ENCODE measurements at regions not wholly inside any gene's neighbourhood (a gene's known extent, or its start where the extent isn't known, plus 50 kb on each side); places are given as distances from the start of the nearest gene placed in this dataset.

DNA sequence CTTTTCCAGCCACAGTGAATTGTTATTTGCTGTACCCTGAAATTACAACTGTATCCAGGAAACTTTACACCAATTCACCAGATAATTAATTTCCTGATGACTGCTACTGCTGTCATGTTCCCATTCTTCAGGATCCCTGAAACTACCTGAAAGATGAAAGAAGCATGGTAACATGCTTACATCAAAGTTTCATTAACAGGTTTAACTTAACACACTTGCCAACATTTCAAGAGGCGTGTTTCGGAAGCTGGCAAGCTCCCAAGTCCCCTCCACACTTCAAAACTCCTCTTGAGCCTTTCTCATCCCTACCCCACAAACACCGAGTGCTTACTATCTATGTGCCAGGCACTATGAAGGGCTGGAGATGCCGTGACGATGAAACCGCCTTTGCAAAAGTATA is 88.6 kb downstream of the MPP7 start:
- TF ChIP-seq, protein P1, sequence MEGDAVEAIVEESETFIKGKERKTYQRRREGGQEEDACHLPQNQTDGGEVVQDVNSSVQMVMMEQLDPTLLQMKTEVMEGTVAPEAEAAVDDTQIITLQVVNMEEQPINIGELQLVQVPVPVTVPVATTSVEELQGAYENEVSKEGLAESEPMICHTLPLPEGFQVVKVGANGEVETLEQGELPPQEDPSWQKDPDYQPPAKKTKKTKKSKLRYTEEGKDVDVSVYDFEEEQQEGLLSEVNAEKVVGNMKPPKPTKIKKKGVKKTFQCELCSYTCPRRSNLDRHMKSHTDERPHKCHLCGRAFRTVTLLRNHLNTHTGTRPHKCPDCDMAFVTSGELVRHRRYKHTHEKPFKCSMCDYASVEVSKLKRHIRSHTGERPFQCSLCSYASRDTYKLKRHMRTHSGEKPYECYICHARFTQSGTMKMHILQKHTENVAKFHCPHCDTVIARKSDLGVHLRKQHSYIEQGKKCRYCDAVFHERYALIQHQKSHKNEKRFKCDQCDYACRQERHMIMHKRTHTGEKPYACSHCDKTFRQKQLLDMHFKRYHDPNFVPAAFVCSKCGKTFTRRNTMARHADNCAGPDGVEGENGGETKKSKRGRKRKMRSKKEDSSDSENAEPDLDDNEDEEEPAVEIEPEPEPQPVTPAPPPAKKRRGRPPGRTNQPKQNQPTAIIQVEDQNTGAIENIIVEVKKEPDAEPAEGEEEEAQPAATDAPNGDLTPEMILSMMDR (conservative IDR thresholded peaks at IDR 0.05 in 1 of 2, IDR thresholded peaks at IDR 0.05 in 1 of 2; ENCODE audit: low read depth in 1 of 2, low read length in 2 of 2): no peak
- no peak for TF ChIP-seq EZH2 (IDR thresholded peaks at IDR 0.05; ENCODE audit: low read length, missing control alignments)
